GM21619 (cell line): ENCODE measurements at regions not wholly inside any gene's neighbourhood (a gene's known extent, or its start where the extent isn't known, plus 50 kb on each side); places are given as distances from the start of the nearest gene placed in this dataset.
A peak's percentile ranks its signal among the peaks of the same experiment; 100 is the strongest.

ENCODE experiments used
- ATAC-seq: cut with Tn5 transposase; IDR thresholded peaks from one replicate; pipeline ENCODE4 v1.9.1; 2021; ENCODE audit not compliant: unreplicated experiment

GRCh38 chr6:149147938-149148718 lies 169.4 kb upstream of the TAB2 start:
- no peak for ATAC-seq

DNA sequence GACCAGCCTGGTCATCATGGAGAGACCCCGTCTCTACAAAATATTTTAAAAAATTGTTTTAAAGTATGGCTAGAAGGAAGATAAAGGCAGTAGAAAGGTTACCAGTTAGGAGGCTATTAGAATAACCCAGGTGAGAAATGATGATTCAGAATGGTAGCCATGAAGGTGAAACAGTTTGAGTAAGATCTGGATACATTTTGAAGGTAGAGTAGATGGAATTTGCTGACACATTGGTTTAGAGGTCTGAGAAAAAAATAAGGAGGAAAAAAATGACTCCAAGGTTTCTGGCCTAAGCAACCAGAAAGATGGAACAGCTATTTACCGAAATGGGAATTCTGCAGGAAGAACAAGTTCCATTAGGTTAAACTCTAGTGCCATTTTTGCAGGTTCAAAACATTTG lies 167.9 kb upstream of the TAB2 start:
- ATAC-seq, result no peak

DNA sequence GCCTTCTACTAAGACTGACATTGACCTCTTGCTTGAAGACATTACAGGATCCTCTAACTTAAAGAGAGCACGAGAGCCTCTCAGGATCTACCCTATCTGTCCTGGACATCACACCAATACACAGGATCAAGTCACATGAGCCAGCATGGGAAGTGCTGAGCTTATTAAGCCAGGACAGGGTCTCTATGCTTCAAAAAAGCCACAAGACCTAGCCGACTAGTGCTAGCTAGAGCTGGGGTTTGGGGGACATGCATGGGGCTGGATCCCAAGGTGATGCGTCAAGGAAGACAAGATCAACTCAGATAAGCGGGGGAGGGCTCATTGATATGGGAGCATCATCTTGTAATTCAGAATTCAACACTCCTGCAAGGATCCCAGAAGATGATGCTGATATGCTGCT lies 167.2 kb upstream of the TAB2 start:
- no peak for ATAC-seq

GRCh38 chr6:149150801-149151398 lies 166.6 kb upstream of the TAB2 start:
- ATAC-seq, result no peak

DNA sequence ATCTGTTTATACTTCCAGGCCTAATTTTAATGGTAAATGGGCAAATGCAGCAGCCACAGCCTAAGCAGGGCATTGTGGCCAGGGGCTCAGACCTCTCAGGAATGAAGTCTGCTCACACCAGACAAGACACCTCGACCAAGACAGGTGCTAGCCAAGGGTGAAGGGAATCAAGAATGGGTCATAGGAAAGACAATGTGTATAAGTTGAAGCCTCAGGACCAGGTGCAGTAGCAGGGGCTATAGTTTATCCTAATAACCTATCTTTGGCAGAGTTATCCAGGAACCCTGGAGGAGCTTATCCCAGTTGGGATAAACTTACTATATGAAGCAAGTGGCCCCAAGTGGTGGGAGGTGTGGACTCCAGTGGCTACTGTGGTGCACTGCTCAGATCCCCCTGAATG lies 165.0 kb upstream of the TAB2 start:
- ATAC-seq, result no peak

DNA sequence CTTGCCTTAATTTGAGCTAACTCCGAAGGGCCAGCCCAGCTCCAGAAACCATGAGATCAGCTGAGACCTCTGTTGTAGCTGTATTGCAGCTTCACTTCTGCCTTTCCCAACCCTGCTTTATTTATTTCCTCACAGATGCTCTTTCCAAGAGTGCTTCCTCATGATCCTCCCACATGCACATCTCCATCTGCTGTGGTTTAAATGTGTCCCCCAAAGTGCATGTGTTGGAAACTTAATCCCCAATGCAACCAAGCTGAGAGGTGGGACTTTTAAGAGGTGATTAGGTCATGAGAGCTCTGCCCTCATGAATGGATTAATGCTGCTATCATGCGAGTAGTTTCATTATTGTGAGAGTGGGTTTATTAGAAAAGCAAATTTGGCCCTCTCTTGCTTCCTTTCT lies 164.4 kb upstream of the TAB2 start:
- no peak for ATAC-seq

DNA sequence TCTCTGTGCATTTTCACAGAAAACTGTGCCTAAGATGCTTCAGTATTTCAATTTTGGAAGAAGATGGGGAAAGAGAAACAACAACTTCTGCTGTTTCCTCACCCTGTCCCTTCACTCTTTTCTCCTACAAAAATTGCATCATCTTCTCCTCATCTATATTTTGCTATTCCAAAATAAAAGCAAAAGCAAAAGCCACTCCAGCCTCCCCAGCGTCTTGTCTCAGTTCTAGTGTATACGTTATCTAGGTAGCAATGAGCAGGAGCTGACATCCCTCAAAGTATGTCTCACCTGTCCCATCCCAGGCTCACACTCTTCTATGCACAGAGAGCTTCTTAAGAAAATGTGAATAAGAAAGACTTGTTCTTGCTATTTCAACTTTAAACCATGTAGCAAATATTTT lies 163.8 kb upstream of the TAB2 start:
- no peak for ATAC-seq

GRCh38 chr6:149154261-149154821 lies 163.2 kb upstream of the TAB2 start:
- no peak for ATAC-seq

GRCh38 chr6:149157126-149157525 lies 160.4 kb upstream of the TAB2 start:
- no peak for ATAC-seq

- ATAC-seq, result no peak
Measured at GRCh38 chr6:149158076-149158475, 159.4 kb upstream of the TAB2 start.

GRCh38 chr6:149160943-149161342 lies 156.6 kb upstream of the TAB2 start:
- no peak for ATAC-seq

- ATAC-seq, result no peak
Measured at GRCh38 chr6:149162924-149163323, 154.6 kb upstream of the TAB2 start.

DNA sequence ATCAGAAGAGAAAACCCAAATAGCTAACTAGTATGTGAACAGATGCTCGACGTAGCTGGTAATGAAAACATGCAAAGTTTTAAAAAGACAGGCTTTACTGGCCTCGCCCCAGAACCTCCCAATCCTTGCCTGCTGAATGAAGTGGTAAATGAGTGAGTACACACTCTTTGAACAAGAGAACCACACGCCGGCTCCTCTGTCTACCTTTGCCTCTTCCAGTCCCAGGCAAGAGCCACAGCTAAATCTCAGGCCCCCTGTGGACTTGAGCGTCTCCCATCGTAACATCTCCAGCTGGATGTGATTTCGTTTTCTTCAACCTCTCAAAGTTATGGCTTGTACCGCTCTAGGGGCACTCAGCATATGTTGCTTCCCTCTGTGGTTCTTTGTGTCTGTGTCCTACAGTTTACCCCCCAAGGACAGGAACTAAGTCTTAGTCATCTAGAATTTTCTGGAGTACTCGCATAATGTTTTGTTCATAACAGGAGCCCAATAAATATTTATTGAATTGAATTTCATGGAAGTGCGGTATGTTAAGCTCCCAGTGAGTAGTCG lies 153.2 kb upstream of the TAB2 start:
- ATAC-seq, result no peak

GRCh38 chr6:149166336-149166735 lies 151.2 kb upstream of the TAB2 start:
- ATAC-seq, result no peak

DNA sequence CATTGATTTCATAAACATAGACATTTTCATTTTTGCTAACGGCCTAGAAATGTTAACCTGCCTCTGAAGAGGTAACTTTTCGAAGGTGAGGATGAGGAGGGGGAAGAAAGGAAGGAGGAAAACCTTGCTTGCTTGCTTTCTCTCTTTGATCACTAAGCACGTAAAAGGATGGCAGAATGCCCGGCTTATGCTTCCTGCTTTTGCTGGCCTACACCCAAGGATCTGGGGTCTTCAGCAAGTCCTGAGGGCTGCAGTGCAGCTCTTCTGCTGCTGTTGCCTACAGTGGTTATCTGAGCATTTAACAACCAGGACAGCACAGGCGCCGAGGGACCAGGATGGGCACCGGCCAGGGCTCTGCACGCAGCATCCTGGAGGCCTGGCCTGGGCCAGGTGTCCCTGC lies 150.8 kb upstream of the TAB2 start:
- no peak for ATAC-seq

- ATAC-seq, result peak; percentile 61
Measured at GRCh38 chr6:149168968-149169367, 148.5 kb upstream of the TAB2 start.

DNA sequence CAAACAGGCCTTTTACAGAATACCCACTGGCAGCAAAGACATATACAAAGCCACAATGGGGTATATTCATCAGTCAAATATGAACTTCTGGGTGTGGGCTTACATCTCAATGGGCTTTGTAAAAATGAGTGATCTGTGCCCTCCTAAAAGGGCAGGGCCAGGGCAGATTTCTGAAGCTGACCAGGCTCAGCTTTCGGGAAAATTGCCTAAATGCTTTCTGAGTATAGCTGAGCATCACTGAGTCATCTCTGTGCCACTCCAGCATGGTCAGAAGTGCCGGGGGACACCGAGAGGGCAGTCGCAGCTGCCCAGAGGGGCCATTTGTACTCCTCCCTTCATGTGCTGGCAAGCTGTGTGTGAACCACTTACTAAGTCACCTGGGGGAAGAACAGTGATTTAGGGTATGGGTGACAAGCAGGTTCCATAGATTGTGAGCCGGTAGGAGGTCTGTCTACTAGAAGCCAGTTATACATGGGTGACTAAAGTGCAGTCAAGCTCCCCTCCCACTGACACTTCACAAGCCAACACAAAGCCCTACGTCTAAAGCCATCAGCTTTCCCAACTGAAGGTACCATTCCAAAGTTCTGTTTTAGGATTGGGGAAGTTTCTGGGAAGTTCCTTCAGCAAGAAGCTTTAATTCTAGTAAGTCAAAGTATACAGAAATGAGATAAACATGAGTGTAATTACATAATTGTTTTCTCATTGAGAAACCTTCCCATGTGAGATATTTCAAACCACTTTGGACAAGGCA lies 147.6 kb upstream of the TAB2 start:
- no peak for ATAC-seq

DNA sequence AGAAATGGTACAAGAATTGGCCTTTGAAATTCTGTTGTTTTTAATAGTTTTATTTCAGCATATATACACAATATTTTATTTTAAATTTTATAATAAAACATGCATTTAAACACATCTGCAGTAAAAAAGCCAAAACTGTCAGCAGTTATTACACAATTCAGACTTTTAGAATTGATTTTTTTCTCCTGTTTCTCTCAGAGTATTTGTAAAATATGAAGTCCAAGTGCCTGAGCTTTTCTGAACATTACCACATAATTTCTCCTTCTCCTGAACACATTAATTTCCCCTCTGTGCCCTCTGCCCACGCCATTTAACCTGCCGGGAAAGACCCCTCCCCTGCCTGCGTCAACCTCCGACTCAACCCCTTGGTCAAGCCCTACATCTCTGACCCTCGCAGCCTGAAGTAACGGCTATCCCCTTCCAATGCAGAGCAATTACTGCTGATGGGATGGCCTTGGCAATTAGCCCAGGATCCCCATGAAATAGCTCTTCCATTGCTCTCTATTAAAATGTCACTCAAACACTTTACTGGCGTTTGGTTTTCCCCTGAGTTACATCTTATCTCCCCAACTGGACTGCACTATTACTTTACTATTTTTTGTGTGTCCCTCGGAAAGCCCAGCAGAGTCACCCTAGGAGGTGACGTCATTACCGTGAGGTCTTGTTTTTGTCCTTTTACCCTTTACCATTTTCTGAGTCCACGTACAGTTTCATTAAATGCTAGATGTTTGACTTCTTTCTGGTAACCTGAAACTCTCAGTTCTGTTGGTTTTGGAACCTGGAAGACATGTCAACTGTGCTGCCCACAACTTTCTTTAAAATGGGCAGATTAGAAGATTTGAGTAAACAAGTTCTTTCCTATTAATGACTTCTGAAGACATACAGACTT lies 146.7 kb upstream of the TAB2 start:
- no peak for ATAC-seq

DNA sequence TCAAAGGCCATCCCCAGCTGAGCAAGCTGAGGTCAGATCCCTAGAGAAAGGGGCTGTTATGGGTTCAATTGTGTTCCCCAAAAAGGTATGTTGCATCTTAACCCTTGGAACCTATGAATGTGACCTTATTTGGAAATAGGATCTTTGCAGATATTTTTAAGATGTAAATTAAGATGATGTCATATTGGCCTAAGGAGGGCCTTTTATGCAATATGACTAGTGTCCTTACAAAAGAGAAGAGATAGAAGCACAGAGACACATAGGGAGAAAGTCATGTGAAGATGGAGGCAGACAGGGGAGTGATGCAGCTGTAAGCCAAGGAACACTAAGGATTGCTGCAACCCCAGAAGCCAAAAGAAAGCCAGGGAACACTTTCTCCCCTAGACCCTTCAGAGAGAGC lies 144.3 kb upstream of the TAB2 start:
- no peak for ATAC-seq

DNA sequence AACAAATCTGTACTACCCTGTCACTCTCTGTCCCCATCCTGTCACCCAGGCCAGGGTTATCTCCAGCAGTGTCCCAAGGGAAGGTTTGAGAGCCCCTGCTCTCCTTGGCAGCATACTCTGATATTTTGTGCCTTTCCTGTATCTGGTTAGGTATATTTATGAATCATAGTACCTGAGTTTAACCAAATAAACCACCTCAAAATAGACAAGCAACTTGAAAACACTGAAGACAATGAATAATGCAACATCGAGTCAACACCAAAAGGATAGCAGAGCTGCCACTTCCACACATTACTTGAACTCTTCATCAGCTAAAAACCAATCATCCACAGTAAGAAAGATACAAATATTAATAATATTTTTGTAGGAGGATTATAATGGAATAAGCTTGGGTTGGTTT lies 142.6 kb upstream of the TAB2 start:
- ATAC-seq, result no peak
